Stimulated activated CD8-positive, alpha-beta memory T cell treated with anti-CD3 and anti-CD28 coated beads, Interleukin-15, amount 100 ng/mL, for 24 hours (primary cell): ENCODE measurements at regions not wholly inside any gene's neighbourhood (a gene's known extent, or its start where the extent isn't known, plus 50 kb on each side); places are given as distances from the start of the nearest gene placed in this dataset.
"Not testable (repeated sequence)": the region's sequence is repeated elsewhere in the genome, so short reads cannot be mapped to it uniquely, and the experiment has no call there.

Experiments used
- DNase-seq: peaks from one replicate; pipeline ENCODE4 v3.0.0-alpha.2; 2020; ENCODE audit warnings: low read depth

DNA sequence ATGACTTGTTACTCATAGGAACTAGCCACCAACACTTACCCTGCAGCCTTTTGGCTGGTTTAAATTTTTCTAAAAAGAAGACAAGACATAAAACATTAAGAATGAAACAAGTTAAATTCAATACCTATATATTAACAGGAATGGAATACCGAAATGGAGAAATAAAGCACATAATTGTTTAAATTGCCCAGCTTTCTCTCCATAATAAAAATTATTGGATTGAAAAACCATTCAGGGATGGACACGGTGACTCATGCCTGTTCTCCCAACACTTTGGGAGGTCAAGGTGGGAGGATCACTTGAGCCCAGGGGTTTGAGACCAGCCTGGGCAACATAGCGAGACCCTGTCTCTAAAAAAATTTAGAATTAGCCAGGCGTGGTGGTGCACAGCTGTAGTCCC is 179.4 kb upstream of the MKLN1 start:
- DNase-seq = no peak

DNA sequence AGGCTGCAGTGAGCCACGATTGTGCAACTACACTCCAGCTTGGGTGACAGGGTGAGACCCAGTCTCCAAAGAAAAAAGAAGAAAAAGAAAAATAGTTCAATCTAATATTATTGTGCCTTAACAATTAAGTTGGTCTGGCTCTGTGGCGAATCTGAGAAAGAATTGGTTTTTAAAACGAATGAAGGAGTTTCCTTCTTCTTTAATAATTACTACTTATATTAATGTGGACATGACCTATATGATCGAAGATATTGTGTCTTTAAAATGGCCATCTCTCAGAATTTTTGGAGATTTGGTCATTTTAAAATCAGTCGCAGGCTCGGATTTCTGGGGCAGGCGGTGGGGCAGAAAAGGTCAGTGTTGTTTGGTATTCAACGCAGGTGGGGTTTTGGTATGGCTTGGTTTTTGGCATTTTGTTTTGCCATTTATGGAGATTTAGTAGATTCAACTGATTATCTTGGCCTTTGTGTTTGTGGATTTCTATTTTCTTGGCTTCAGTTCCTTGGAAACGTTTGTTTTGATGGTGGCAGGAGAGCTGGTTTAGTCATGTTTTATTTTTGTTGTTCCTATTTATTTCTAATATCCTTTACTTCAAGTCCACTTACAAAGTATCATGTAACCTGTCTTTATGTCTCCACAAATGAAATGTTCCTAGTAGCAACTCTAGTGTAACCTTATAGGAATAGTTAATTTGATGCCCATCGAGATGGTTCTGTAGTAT is 178.8 kb upstream of the MKLN1 start:
- no peak for DNase-seq

DNA sequence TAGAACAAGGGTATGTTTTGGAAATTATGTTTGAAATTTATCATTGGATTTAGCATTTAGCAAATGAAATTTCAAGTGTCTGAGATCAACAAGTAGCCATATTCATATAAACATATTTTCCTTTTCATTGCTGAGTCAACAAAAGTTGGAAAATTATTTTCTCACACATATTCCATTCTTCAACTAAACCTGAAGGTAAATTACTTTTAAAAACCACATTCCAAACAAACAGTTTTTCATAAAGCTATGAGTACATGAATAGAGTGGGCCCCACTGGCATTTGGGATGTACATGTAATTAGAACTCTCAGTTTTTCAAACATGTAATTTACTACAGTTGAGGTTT is 178.3 kb upstream of the MKLN1 start:
- DNase-seq = no peak

DNA sequence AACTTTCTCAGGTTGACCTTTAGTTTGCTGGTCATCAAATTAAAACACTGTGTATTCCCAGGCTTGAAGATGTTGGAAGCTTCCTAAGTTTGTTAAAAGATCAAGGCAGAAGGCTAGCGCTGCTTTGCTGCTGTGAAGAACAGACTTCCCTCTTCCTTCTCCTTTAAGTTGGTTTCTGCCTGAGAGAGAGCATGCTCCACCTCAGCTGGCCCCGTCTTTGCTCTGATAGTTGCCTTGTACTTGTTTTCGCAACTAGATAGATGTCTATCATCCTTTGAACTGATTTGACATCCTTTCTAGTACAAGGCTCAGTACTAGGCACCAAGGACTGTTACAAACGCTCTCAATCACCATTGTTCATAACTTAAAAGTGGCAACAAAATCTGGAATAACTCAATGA is 177.8 kb upstream of the MKLN1 start:
- DNase-seq = no peak

DNA sequence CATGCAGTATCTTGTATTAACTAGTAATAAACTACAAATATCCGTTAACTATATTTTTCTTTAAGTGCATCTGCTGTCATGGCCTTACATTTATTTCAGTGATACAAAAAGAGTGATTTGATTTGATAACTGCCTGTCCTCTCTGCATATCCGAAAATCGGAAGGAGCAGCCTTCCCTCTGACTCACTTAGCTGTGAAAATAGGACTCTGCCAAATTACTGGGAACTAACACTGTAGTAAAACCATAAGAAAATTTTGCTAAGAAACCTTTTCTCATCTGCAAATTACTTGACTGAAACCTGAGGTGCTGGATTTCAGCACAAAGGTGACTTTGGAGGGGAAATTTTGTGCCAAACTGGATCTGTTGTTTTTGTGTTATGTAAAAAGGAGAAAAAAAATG is 176.6 kb upstream of the MKLN1 start:
- DNase-seq = no peak

DNA sequence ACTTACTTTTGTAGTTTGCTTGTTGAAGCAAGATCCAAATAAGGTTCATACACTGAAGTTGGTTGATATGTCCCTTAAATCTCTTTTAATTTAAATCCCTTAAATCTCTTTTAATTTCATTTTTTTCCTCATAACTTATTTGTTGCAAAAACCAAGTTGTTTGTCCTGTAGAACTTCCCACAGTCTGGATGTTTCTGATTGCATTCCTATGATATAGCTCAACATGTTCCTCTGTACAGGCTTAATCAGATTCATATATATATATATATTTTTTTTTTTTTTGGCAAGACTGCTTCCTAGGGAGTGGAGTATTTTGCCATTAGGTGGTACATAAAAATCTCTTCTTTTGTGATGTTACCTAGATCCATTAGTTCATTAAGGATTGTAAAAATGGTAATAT is 174.9 kb upstream of the MKLN1 start:
- DNase-seq = no peak

DNA sequence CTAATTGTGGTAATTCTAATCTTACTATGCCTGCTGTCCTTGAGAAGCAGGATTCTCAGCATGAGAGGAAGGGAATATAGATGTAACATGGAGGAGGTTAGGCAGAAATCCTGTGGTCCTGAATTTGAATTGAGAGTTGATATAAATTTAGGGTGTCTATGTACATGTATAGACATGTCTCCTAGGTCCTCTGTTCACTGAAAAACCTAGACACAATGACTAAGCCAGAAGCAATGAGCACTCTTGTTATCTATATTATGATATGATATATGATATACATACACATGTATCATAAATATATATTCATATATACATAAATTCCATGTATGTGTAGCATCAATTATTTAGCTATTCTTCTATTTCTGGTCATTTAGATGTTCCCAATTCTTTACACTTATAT is 173.3 kb upstream of the MKLN1 start:
- DNase-seq = no peak

DNA sequence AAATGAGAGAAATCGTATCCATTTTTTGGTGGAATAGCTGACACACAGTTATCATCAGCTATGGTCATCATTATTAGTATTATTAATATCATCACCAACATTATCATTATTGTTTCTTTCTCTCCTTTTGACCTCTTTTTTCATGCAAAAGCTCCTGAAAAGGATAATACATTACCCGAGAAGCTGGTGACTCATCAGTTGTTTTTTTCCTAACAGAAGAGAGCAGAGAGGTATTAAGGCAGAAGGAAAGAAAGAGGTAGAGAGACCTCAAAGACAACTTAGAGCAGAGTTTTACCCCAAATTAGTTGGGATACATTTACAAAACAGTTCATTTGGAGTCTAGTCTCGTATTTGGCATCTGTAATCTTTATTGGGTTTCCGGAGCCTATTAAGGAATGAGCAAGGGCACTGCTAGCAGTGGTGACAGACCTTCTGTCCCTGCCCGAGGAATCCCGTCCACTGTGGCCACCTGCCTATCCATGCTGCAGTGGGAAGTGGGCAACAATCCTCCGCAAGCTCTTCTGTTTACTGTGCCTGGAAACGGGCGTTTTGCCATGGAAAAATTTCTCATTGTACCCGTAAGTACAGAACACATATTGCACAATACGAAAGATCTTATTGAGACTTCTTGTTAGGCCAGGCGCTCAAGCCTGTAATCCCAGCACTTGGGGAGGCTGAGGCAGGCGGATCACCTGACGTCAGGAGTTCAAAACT is 170.0 kb upstream of the MKLN1 start:
- DNase-seq = no peak

DNA sequence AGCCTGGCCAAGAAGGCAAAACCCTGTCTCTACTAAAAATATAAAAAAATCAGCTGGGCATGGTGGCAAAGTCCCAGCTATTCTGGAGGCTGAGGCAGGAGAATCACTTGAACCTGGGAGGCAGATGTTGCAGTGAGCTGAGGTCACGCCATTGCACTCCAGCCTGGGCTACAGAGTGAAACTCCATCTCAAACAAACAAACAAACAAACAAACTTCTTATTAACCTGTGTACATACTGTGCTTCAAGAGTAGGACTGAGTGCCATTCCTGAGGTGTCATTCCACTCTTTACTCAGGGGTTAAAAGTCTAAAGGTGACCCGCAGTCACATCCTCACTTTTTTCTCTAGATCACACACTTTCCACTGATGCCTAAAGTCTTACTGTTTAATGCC is 169.4 kb upstream of the MKLN1 start:
- DNase-seq = not testable (repeated sequence)

DNA sequence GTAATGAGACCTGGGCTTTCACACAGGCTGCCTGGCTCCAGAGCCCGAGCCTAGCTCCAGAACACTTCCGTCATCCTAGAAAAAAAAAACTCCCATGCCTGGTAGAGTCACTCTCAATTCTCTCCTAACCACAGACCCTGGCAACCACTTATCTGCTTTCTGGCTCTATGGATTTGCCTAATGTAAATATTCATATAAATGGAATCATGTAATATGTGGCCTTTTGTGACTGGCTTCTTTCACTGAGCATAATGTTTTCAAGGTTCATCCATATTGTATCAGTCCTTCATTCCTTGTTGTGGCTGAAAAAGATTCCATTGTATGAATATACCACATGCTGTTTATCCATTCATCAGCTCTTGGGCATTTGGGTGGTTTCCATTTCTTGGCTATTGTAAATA is 167.7 kb upstream of the MKLN1 start:
- no peak for DNase-seq

DNA sequence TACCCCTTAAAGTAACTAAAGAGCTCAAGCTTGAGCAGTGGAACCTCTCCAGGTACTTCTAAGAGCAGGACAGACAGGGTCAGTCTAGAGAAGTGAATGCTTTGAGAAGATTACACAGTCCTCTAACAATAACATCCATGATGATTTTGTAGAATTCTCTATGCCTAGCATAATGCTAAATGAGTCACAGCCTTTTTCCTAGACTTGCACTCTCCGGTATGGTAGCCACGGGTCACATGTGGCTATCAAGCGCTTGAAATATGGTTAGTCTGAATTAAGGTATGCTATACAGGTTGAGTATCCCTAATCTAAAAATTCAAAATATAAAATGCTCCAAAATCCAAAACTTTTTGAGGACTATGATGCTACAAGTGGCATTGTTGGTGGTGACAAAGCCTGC is 166.6 kb upstream of the MKLN1 start:
- no peak for DNase-seq

DNA sequence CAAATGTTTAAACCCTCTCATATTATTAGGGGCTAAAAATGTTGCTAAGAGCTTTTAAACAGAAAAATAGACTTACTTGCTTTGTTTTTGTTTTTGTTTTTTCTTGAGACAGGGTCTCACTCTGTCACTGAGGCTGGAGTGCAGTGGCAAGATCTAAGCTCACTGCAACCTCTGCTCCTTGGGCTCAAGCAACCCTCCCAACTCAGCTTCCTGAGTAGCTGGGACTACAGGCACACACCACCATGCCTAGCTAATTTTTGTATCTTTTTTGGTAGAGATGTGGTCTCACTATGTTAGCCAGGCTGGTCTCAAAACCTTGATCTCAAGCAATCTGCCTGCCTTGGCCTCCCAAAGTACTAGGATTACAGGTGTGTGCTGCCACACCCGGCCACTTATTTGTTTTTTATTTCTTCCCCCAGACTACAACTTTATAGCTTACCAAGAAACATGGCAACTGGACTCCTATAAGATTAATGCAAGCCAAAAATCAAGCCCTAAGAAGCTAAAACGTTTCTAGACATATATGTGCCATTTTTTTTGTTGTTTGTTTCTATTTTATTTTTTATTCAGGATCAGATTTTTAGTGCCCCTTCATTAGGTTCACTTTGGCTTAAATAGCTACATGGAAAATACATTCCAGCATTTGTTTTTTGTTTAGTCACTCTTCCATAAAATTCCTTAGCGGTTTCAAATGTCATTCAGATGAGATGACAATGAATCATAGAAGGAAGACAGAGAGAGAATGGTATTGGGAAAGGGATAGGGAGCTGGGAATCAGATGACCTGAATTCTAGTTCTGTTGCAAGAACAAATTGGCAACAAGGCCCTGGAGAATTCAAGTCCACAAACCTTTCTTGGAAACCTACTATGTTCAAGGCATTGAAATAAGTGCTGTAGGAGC is 163.4 kb upstream of the MKLN1 start:
- no peak for DNase-seq

DNA sequence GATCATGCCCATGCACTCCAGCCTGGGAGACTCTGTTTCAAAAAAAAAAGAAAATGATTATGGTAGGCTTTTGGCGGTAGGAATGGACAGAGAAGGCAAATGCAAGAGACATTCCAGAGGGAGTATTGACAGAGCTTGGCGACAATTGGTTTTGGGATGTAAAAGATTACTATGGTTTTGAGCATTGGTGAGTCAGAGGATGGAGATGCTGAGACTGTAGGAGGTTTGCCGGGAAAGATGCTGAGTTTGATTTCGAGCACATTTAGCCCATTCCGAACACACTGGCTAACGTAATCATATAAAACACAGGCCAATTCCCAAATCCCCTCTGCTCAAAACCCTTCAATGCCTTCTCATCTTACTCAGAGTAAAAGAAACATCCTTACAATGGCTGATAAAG is 161.6 kb upstream of the MKLN1 start:
- no peak for DNase-seq

DNA sequence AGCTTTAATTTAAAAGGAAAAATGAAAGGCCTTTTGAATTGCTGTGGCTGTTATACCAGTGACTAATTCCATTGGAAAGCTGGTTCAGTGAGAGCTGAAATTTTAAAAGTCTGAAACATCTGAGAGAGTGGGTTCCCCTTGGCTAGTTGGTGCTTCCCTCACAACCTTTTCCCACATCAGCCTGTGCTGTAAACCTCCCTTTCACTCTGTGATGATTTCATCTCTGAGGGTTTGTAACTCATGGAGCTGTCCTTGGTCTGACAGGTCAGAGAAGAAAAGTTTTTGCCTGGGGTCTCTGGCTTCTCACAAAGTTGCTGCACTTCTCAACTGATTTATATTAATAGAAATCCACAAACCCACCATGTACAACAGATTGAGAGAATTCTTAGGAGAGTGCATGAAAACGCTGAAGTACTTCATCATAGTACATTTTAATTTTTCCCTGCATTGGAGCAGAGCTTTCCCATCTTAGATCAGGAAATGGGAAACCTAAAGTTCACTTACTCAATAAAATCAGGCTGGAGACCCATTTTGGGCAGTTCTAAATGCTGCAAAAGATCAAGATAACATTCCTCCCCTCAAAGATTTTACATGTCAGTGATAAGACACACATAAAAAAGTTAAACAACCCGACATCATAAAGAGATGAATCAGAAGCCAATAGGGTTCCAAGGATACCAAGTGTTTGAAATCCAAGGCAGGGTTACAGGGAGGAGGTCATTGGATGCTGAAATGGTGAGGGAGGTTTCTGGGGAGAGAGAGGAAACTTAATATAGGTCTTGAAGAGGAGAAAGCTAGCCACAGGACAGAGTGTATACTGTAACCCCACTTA is 157.0 kb upstream of the MKLN1 start:
- DNase-seq = no peak

DNA sequence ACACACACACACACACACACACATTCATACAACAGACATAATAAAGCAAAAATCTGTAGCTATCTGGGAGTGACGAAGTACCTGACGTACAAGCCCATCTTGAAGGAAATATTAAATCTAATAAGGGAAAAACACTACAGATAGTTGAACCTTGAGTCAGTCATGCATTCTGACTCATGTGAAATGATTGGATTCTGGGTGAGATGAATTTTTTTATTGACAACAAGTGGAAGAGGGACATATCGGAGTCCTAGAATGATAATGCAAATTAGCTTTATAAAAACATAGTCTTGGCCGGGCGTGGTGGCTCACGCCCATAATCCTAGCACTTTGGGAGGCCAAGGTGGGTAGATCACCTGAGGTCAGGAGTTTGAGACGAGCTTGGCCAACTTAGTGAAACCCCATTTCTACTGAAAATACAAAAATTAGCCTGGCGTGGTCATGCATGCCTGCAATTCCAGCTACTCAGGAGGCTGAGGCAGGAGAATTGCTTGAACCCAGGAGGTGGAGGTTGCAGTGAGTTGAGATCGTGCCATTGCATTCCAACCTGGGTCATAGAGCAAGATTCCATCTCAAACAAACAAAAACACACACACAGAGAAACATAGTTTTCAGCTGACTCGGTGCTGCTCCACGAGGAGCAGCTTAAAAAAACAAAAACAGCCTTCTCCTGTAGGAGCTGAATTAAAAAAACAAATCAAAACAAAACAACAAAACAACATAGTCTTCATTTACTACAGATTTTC is 154.4 kb upstream of the MKLN1 start:
- no peak for DNase-seq

DNA sequence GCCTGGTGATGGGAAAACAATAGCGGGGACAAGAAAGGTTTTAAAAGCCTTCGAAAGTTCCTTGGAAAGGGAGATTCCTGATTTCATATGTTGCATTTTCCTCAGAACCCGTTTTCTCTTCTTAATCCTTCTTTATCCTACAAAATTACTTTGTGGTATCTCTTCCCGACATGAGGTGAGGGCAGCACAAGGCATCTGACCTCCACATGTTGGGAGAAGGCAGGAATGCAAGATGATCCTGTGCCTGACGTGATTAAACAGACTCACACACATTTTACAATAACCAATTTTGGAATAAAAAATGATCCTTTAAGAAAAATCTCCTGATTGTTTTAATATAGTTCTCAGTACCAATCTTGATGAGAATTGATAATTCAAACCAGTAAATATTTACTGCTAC is 153.3 kb upstream of the MKLN1 start:
- no peak for DNase-seq

DNA sequence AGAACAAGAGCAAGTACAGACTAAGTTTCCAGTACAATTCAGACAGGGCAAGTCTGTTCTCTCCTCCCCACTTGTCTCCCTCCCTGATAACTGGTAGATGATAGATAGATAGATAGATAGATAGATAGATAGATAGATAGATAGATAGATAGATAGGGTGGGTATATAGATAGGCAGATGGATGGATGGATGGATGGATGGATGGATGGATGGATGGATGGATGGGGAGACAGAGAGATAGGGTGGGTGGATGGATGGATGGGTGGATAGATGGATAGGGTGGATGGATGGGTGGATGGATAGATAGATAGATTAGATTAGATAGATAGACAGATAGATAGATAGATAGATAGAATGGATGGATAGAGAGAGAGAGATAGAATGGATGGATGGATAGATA is 152.8 kb upstream of the MKLN1 start:
- DNase-seq = no peak

DNA sequence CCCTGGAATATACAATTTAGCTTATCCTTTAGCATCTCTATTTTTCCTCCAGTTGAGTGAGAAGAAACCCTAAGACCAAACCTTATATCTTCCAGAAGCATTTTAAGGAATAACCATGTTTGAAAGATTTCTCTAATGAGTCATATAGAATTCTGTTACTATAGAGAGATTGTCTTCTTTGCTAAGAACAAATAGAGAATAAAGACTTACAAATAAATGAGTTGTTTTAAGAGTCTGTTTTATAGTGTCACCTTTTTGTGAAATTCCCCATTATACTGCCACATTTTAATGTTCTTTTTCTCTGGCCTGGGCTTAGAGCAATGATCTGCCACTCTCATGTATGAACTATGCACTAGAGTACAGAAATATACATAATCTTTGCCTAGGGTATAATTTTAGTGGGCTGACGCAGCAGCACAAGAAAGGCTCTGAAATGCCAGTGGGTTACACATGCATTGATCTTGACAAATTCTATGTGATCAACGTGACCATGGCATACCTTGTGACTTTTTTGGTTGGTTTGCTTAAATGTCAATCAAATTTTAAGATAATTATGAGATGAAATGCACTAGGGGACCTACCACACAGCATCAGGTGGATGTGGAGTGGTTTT is 145.1 kb upstream of the MKLN1 start:
- DNase-seq = no peak

DNA sequence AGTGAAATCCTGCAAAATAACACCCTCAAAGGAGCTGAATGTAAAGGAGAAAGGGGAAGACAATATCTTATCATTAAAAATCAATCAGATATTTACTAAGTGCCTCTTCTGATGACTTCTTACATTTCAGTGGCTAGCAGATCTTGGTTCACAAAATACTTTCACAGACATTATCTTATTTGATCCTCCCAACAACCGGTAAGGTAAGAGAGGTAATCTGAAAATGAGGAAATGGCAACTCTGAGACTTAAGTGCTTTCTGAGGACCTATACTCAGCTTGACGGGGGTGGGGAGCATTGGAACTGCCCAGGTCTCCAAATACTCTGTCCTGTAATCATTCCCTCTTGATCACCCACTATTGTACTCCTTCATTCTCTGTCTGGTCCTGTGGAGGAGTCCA is 144.6 kb upstream of the MKLN1 start:
- no peak for DNase-seq

DNA sequence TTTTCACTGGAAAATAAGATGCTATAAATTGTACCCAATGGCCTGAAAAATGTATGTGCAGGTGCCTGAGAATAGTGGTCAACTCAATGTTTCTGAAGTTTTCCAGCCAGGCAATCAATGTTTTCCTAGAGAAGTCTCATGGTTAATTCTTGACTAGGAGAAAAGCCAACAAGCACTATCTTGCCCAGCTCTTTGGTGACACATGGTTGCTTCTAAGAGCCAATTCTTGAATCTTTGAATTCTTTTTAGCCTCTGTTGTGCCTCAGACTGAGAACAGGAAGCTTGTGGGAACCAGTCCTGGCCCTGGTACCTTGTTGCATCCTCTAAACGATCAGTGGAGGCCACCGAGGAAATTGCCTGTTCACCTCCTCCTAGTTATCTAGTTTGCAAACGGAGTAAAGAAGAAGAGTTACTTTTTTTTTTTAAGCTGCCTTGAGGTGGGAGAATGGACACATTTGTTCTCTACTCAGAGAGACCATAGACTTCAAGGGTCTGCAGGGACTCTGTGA is 144.0 kb upstream of the MKLN1 start:
- DNase-seq = no peak

DNA sequence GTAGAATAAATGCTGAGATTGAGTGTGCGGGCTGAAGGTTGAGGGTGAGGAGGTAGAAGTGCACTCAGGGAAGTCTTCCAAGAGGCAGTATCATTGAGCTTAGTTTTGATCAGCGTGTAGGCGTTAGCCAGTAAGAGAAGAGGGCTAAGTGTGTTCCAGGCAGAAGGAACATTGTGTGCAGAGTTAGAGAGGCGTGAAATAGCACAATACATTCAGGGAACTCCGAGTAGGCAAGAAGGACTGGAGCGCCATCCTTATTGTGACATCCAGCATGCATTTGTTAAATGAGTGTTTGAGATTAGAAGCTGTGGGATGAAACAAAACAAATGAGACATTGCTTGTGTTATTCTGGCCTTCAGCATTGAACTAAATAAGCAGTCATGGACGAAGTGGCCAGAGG is 140.9 kb upstream of the MKLN1 start:
- DNase-seq = no peak
